GM12891 (cell line): ENCODE measurements at regions not wholly inside any gene's neighbourhood (a gene's known extent, or its start where the extent isn't known, plus 50 kb on each side); places are given as distances from the start of the nearest gene placed in this dataset.
"Not testable (repeated sequence)": the region's sequence is repeated elsewhere in the genome, so short reads cannot be mapped to it uniquely, and the experiment has no call there.

Experiments used
- DNase-seq: peaks from one replicate; pipeline ENCODE4 v3.0.0; 2011; ENCODE audit warnings: low spot score; ENCODE audit not compliant: insufficient read length
- FAIRE-seq: peaks from 2 replicates; lab custom pipeline; 2011; peaks lifted over from hg19 to GRCh38; lab: Jason Lieb, UNC
- PAX5 ChIP-seq: IDR thresholded peaks from 2 replicates; pipeline ENCODE4 v1.6.1; 2011; ENCODE audit warnings: low read length, moderate library complexity, mild to moderate bottlenecking; ENCODE audit not compliant: insufficient read depth, severe bottlenecking
- POLR2A ChIP-seq: IDR thresholded peaks from 2 replicates; pipeline ENCODE4 v1.6.1; 2011; ENCODE audit warnings: low read depth, low read length, control low read depth
- POLR2AphosphoS5 ChIP-seq: IDR thresholded peaks from 2 replicates; pipeline ENCODE4 v1.6.1; 2011; ENCODE audit warnings: low read depth, low read length, control low read depth
- POU2F2 ChIP-seq: IDR thresholded peaks from 2 replicates; pipeline ENCODE4 v1.6.1; 2011; ENCODE audit warnings: low read depth, mild to moderate bottlenecking, control low read depth, low read length, moderate library complexity
- SPI1 ChIP-seq: IDR thresholded peaks from 2 replicates; pipeline ENCODE4 v1.6.1; 2011; ENCODE audit warnings: low read depth, low read length, control low read depth
- TAF1 ChIP-seq: IDR thresholded peaks from 2 replicates; pipeline ENCODE4 v1.6.1; 2011; ENCODE audit warnings: low read depth, low read length, control low read depth

GRCh38 chr5:24222876-24223275 is 421.9 kb downstream of the CDH10 start:
- FAIRE-seq (no peak), DNase-seq (no peak)
- TF ChIP-seq POU2F2: no peak
- TF ChIP-seq SPI1: no peak
- TF ChIP-seq PAX5: no peak
- TF ChIP-seq TAF1: no peak
- TF ChIP-seq POLR2A: no peak

- no peak for TF ChIP-seq POU2F2
- TF ChIP-seq SPI1: no peak
- TF ChIP-seq TAF1: no peak
- no peak for TF ChIP-seq POLR2A
- no peak for TF ChIP-seq POLR2AphosphoS5
- no peak for DNase-seq
- FAIRE-seq: no peak
Observed at GRCh38 chr5:24225051-24225450, 419.7 kb downstream of the CDH10 start.

DNA sequence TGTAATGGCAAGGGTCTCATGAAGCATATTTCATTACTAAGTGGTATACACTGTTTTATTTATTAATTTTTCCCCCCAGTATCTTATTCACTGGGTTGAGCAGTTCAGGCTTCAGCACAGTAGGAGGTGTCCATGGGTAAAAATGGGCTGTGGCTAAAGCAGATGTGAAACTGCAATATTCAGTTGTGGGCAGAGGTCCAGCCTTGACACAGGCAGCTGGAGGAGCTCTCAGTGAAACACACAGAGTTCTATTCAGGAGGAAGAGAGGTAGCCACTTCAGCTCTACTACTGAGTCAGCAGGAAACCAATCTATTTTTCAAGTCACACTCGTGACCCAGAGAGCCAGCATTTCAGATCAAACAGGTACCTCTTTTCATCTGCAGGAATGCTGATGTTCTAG is 418.3 kb downstream of the CDH10 start:
- TF ChIP-seq TAF1 (no peak), PAX5 (no peak), POLR2A (no peak), SPI1 (no peak), POU2F2 (no peak), POLR2AphosphoS5 (no peak)
- DNase-seq: no peak
- no peak for FAIRE-seq

DNA sequence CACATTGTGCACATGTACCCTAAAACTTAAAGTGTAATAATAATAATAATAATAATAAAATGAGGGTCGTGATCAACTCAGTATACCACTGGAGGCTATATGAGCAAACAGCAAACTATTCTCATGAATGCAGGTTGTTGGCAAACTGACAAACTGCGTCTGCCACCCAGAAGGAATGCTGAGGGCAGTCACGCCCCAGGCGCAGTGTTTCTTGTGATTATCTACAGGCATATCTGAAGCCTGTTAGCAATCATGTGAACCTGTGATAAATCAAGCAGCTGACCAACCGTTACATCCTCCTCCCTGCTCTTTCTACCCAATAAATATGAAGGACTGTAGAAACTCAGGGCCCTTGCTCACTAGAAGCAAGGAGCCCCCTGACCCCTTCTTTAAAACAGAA is 416.9 kb downstream of the CDH10 start:
- not testable (repeated sequence) for FAIRE-seq, DNase-seq

DNA sequence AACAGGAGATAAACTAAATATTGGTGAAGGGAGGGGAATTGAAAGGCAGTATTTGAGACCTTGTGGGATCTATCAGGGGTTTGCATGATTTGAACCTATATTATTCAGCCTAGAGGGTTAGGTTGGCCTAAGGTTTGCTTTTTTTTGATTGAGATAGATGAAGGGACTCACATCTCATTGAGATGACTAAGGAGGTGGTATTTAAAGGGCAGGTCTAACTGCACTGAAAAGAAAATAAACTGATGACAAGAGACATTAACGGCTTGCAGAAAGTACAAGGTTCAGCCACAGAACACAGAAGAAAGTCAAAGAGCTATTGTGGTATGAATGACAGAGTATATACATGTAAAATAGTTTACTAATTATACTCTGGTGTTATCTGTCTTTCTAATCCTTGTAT is 412.7 kb downstream of the CDH10 start:
- no peak for TF ChIP-seq POLR2AphosphoS5
- no peak for TF ChIP-seq TAF1
- TF ChIP-seq POLR2A: no peak
- no peak for DNase-seq
- FAIRE-seq: no peak

GRCh38 chr5:24232929-24233498 is 411.8 kb downstream of the CDH10 start:
- DNase-seq (no peak), FAIRE-seq (no peak)
- TF ChIP-seq SPI1: no peak
- TF ChIP-seq POLR2A: no peak
- no peak for TF ChIP-seq PAX5
- TF ChIP-seq POLR2AphosphoS5: no peak
- TF ChIP-seq POU2F2: no peak
- no peak for TF ChIP-seq TAF1

- DNase-seq (no peak), FAIRE-seq (no peak)
Observed at GRCh38 chr5:24235946-24236345, 408.8 kb downstream of the CDH10 start.

DNA sequence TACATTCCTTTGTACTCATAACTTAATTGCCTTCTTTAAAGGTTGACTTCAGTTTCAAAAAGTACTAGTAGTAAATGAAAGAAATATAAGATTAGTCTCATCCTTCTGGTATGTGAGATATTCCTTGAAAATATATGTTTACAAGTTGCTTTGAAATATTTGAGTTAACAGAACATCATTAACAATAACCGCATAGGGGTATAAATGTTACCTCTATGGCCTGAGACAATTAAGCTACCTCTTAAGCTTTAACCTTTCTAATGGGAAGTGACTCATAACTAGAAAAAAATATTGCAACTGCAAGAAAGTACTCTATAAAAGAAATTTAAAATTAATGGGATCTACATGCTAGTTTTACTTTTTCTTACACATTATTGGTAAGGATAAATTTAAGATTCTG is 399.0 kb downstream of the CDH10 start:
- DNase-seq (no peak), FAIRE-seq (no peak)
- TF ChIP-seq POLR2A (no peak), POU2F2 (no peak), PAX5 (no peak), SPI1 (no peak), TAF1 (no peak)

More at GRCh38 chr5:24235946-24236345, 408.8 kb downstream of the CDH10 start:
- TF ChIP-seq POU2F2 (no peak), POLR2A (no peak), POLR2AphosphoS5 (no peak), PAX5 (no peak), TAF1 (no peak), SPI1 (no peak)

- FAIRE-seq: no peak
Observed at GRCh38 chr5:24264547-24264946, 380.2 kb downstream of the CDH10 start.

DNA sequence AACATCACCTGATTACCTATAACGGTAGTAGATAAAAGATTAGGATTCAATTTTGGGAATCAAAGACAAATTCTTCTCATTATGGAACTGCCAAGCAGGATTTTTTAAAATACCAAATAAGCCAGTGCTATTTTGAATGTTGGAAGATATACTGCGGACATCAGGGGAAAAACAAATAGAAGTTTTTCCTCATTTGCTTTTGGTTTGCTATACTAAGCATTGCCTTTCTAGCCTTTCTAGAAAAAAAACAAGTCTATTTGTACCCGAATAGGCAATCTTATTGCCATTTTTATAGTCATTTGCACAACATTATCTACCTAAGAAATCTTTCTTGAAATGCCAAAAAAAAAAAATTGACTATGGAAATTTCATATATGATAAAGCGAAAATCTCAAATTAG is 379.5 kb downstream of the CDH10 start:
- DNase-seq (no peak), FAIRE-seq (no peak)
- TF ChIP-seq POLR2A: no peak
- no peak for TF ChIP-seq PAX5

More at GRCh38 chr5:24264547-24264946, 380.2 kb downstream of the CDH10 start:
- no peak for TF ChIP-seq POLR2A
- no peak for TF ChIP-seq POU2F2
- no peak for TF ChIP-seq TAF1
- no peak for TF ChIP-seq SPI1
- no peak for TF ChIP-seq POLR2AphosphoS5
- TF ChIP-seq PAX5: no peak
- no peak for DNase-seq
